AG04450 (cell line): ENCODE measurements at regions not wholly inside any gene's neighbourhood (a gene's known extent, or its start where the extent isn't known, plus 50 kb on each side); places are given as distances from the start of the nearest gene placed in this dataset.
"Not testable (repeated sequence)": the region's sequence is repeated elsewhere in the genome, so short reads cannot be mapped to it uniquely, and the experiment has no call there.

Experiments
- CTCF ChIA-PET: fragments of 300-600, 350-600 bp; formaldehyde crosslinking; extraction: SDS; loops from one replicate; lab custom pipeline; 2022; ENCODE audit warnings: antibody characterized with exemption, inconsistent platforms; lab: Charles Lee
- POLR2A ChIA-PET: fragments of 350-600 bp; formaldehyde crosslinking; extraction: SDS; loops from one replicate; lab custom pipeline; 2021; ENCODE audit warnings: antibody characterized with exemption, inconsistent platforms; lab: Yijun Ruan, JAX
- DNase-seq: peaks from one replicate; pipeline ENCODE4 v3.0.0-alpha.2; 2011; ENCODE audit warnings: low read depth, low spot score
- H3K27ac ChIP-seq: one replicate; pipeline ENCODE4 v1.5.1; 2012; ENCODE audit warnings: low read depth, low read length, control low read depth
- H3K27me3 ChIP-seq: one replicate; pipeline ENCODE4 v1.6.0; 2012; ENCODE audit warnings: low read length; ENCODE audit not compliant: control insufficient read depth, insufficient read depth
- H3K4me3 ChIP-seq: 2 replicates; pipeline ENCODE4 v1.5.1; 2011; ENCODE audit warnings: mild to moderate bottlenecking, low read depth, low read length, control low read depth
- H3K9me3 ChIP-seq: 2 replicates; pipeline ENCODE4 v1.5.1; 2012; ENCODE audit warnings: low read length; ENCODE audit not compliant: control insufficient read depth, insufficient read depth
- CTCF ChIP-seq: IDR thresholded peaks from 2 replicates; pipeline ENCODE4 v1.5.1; 2011; ENCODE audit warnings: low read depth, low read length, control low read depth, inconsistent platforms

- Histone ChIP-seq H3K9me3 (no peaks in the 10 kb centered on the region), H3K27ac (no peak overlapping the region), H3K4me3 (no peak overlapping the region), H3K27me3 (no peaks in the 10 kb centered on the region)
- no peak for DNase-seq
- ChIA-PET CTCF (no interaction called here), POLR2A (no interaction called here)
- no peak for TF ChIP-seq CTCF
These were observed 423.2 kb downstream of the PREX1 start for GRCh38 chr20:48404598-48404997.

GRCh38 chr20:48403167-48403761 lies 424.5 kb downstream of the PREX1 start:
- peaks cover 2% of the 10 kb centered on the region for H3K27me3 ChIP-seq
- TF ChIP-seq CTCF, result no peak
- no peak overlapping the region for H3K4me3 ChIP-seq
- DNase-seq, result no peak
- no peaks in the 10 kb centered on the region for H3K9me3 ChIP-seq
- ChIA-PET CTCF (no interaction called here), POLR2A (no interaction called here)
- no peak overlapping the region for H3K27ac ChIP-seq

- H3K27ac ChIP-seq, result no peak overlapping the region
- H3K27me3 ChIP-seq, result peaks cover 3% of the 10 kb centered on the region
- CTCF ChIA-PET, result no interaction called here
- H3K4me3 ChIP-seq, result no peak overlapping the region
- H3K9me3 ChIP-seq, result no peaks in the 10 kb centered on the region
- no peak for DNase-seq
- POLR2A ChIA-PET, result no interaction called here
- TF ChIP-seq CTCF, result no peak
These were observed 426.4 kb downstream of the PREX1 start for GRCh38 chr20:48401359-48401758.

GRCh38 chr20:48400009-48400408 lies 427.8 kb downstream of the PREX1 start:
- DNase-seq, result no peak
- CTCF ChIA-PET, result no interaction called here
- H3K9me3 ChIP-seq, result no peaks in the 10 kb centered on the region
- POLR2A ChIA-PET, result no interaction called here
- peaks cover 10% of the 10 kb centered on the region for H3K27me3 ChIP-seq
- TF ChIP-seq CTCF, result no peak
- H3K27ac ChIP-seq, result no peak overlapping the region
- H3K4me3 ChIP-seq, result no peak overlapping the region

- H3K27ac ChIP-seq, result no peak overlapping the region
- no peak for DNase-seq
- no peak for TF ChIP-seq CTCF
- CTCF ChIA-PET, result no interaction called here
- H3K4me3 ChIP-seq, result no peak overlapping the region
- peaks cover 10% of the 10 kb centered on the region for H3K27me3 ChIP-seq
- POLR2A ChIA-PET, result no interaction called here
- no peaks in the 10 kb centered on the region for H3K9me3 ChIP-seq
These were observed 429.0 kb downstream of the PREX1 start for GRCh38 chr20:48398506-48399449.

- DNase-seq, H3K9me3 ChIP-seq, CTCF ChIA-PET, H3K27ac ChIP-seq, H3K4me3 ChIP-seq, H3K27me3 ChIP-seq, POLR2A ChIA-PET: not testable (repeated sequence)
These were observed 430.6 kb downstream of the PREX1 start for GRCh38 chr20:48396981-48397861.
